ENCODE measurements at regions not wholly inside any gene's neighbourhood (a gene's known extent, or its start where the extent isn't known, plus 50 kb on each side); places are given as distances from the start of the nearest gene placed in this dataset.

DNA sequence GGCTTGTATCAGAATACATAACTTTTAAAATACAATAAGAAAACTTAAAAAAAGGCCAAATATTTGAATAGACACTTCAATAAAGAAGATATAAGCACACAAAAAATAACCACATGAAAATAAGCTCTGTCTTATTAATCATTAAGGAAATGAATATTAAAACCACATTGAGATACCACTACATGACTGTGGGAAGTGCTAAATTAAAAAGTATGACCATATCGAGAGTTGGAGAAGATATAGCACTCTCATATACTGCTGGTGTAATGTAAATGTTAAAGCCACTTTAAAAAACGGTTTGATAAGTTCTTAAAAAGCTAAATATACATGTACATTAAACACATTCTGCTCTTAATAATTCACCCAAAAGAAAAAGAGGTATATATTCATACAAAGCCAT is 104.6 kb upstream of the TRIB2 start:
- TF ChIP-seq CTCF (IDR thresholded peaks at IDR 0.05), result no peak
- TF ChIP-seq ZFX (IDR thresholded peaks at IDR 0.05; ENCODE audit: borderline replicate concordance), result no peak
- H3K27ac ChIP-seq, result no peak overlapping the region

GRCh38 chr2:12612671-12613070 is 104.1 kb upstream of the TRIB2 start:
- no peak for TF ChIP-seq ZFX (IDR thresholded peaks at IDR 0.05; ENCODE audit: borderline replicate concordance)
- TF ChIP-seq CTCF (IDR thresholded peaks at IDR 0.05), result no peak
- H3K27ac ChIP-seq, result no peak overlapping the region

DNA sequence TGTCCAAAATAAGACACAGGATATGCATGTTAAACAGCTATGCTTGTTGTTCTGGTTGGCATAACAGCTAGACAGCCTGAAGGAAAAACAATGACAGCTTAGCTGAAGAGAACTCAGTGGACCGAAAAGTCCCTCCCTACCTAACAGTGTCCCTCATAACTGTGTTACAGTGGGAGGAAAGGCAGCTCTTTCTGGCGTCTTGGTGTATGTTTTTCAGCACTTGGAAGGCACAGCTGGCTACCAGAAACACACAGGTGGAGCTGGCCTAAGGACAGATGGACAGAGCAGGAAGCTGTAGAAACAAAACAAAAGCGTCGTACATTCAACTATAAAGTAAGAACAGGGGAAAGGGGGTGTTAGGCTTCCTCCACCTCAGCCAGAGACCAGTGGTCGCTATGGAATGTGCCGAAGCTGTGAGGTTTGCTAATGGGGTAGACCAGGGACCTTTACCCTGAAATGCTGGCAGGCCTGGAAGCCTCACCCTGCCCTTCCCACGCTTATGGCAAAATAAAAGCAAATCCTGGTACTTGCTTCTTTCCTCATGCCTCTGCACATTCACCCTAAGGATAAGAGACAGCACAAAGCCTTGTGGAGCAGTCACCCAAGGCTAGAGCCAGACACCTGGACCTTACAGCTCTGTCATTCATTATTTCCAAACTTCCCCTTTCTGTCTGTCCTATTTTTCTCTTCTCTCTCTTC is 103.5 kb upstream of the TRIB2 start:
- TF ChIP-seq CTCF (IDR thresholded peaks at IDR 0.05) (no peak), ZFX (IDR thresholded peaks at IDR 0.05; ENCODE audit: borderline replicate concordance) (no peak)
- H3K27ac ChIP-seq, result no peak overlapping the region

GRCh38 chr2:12615509-12615908 is 101.2 kb upstream of the TRIB2 start:
- H3K27ac ChIP-seq, result no peak overlapping the region
- TF ChIP-seq CTCF (IDR thresholded peaks at IDR 0.05) (no peak), ZFX (IDR thresholded peaks at IDR 0.05; ENCODE audit: borderline replicate concordance) (no peak)

DNA sequence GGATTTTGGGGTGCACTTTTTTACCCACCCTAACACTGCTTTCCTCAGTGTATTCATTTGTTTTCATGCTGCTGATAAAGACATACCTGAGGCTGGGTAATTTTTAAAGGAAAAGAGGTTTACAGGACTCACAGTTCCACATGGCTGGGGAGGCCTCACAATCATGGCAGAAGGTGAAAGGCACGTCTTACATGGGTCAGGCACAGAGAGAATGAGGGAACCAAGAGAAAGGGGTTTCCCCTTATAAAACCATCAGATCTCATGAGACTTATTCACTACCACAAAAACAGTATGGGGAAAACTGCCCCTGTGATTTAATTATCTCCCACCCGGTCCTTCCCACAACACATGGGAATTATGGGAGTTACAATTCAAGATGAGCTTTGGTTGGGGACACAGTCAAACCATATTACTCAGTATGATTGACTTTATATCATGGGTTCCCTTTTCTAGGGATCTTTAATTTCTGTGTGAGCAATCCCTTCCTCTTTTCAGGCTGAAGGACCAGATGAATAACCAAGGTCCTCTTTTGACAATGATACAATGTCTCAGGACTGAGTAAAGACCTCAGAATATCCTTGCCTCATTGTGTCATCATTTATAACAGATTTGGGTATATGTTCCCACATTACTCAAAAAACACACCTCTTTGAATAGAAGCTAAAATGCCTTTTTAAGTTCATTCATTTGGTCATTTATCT is 100.1 kb upstream of the TRIB2 start:
- TF ChIP-seq ZFX (IDR thresholded peaks at IDR 0.05; ENCODE audit: borderline replicate concordance), result no peak
- TF ChIP-seq CTCF (IDR thresholded peaks at IDR 0.05), result no peak
- H3K27ac ChIP-seq, result no peak overlapping the region

GRCh38 chr2:12617366-12617765 is 99.4 kb upstream of the TRIB2 start:
- TF ChIP-seq CTCF (IDR thresholded peaks at IDR 0.05) (no peak), ZFX (IDR thresholded peaks at IDR 0.05; ENCODE audit: borderline replicate concordance) (no peak)
- no peak overlapping the region for H3K27ac ChIP-seq

GRCh38 chr2:12617853-12618252 is 98.9 kb upstream of the TRIB2 start:
- no peak overlapping the region for H3K27ac ChIP-seq
- no peak for TF ChIP-seq ZFX (IDR thresholded peaks at IDR 0.05; ENCODE audit: borderline replicate concordance)
- no peak for TF ChIP-seq CTCF (IDR thresholded peaks at IDR 0.05)

Data from 22Rv1 (cell line).